Chondrocyte (in vitro differentiated cells): ENCODE measurements at regions not wholly inside any gene's neighbourhood (a gene's known extent, or its start where the extent isn't known, plus 50 kb on each side); places are given as distances from the start of the nearest gene placed in this dataset.

Source experiments
- DNase-seq: peaks from one replicate; pipeline ENCODE4 v3.0.0; 2021; ENCODE audit warnings: mixed read lengths, low spot score
- H3K27ac Mint-ChIP-seq: one replicate; pipeline ENCODE4 v1.8.0; 2021; ENCODE audit warnings: mild to moderate bottlenecking, moderate library complexity, mixed read lengths; ENCODE audit not compliant: unreplicated experiment
- H3K27me3 Mint-ChIP-seq: 2 replicates; pipeline ENCODE4 v1.8.0; 2021; ENCODE audit warnings: low read depth, mixed read lengths
- H3K36me3 Mint-ChIP-seq: 2 replicates; pipeline ENCODE4 v1.8.0; 2021; ENCODE audit warnings: low read depth, mixed read lengths
- H3K4me1 Mint-ChIP-seq: 2 replicates; pipeline ENCODE4 v1.8.0; 2021; ENCODE audit warnings: low read depth, mild to moderate bottlenecking, mixed read lengths
- H3K4me3 Mint-ChIP-seq: one replicate; pipeline ENCODE4 v1.8.0; 2021; ENCODE audit warnings: mild to moderate bottlenecking, moderate library complexity, mixed read lengths; ENCODE audit not compliant: unreplicated experiment
- H3K9me3 Mint-ChIP-seq: 2 replicates; pipeline ENCODE4 v1.8.0; 2021; ENCODE audit warnings: low read depth, mixed read lengths
- CTCF ChIP-seq: fragments of 200-600 bp; sonication (generic); IDR thresholded peaks from 2 replicates; pipeline ENCODE4 v1.5.0; 2021; ENCODE audit warnings: antibody characterized with exemption, mild to moderate bottlenecking, moderate library complexity

- DNase-seq = no peak
- Mint-ChIP-seq H3K27me3 (no peaks in the 10 kb centered on the region), H3K4me1 (no peaks in the 10 kb centered on the region), H3K36me3 (no peaks in the 10 kb centered on the region), H3K27ac (no peak overlapping the region), H3K9me3 (peaks cover 6% of the 10 kb centered on the region), H3K4me3 (no peak overlapping the region)
- TF ChIP-seq CTCF = no peak
Measured at GRCh38 chr13:88376760-88377388, 705.7 kb downstream of the SLITRK5 start.

- H3K36me3 Mint-ChIP-seq = no peaks in the 10 kb centered on the region
- no peak for DNase-seq
Measured at GRCh38 chr13:88377852-88378251, 706.7 kb downstream of the SLITRK5 start.

DNA sequence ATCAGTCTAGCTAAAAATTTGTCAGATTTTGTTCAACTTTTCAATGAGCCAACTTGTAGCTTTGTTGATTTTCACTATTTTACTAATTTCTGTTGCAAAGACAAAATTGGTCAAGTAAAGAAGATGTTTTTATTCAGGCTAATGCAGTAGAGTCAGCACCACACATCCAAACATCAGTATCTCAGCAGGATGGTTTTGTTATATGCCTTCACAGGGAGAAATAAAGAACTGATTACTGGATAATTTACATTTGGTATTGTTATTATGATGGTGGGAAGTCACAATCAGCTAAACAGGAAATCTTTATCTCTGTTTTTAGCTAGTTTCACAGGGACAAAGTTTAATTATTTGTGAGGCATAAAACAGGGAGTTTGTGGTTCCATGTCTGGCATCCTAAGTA lies 713.4 kb downstream of the SLITRK5 start:
- DNase-seq = no peak
- TF ChIP-seq CTCF = no peak
- H3K27me3 Mint-ChIP-seq = no peaks in the 10 kb centered on the region
- peaks cover 10% of the 10 kb centered on the region for H3K9me3 Mint-ChIP-seq
- H3K4me1 Mint-ChIP-seq = no peaks in the 10 kb centered on the region
- no peaks in the 10 kb centered on the region for H3K36me3 Mint-ChIP-seq
- H3K4me3 Mint-ChIP-seq = no peak overlapping the region
- H3K27ac Mint-ChIP-seq = no peak overlapping the region

More at GRCh38 chr13:88377852-88378251, 706.7 kb downstream of the SLITRK5 start:
- Mint-ChIP-seq H3K27ac (no peak overlapping the region), H3K27me3 (no peaks in the 10 kb centered on the region), H3K4me1 (no peaks in the 10 kb centered on the region), H3K4me3 (no peak overlapping the region), H3K9me3 (peaks cover 6% of the 10 kb centered on the region)
- TF ChIP-seq CTCF = no peak

GRCh38 chr13:88395804-88396203 lies 724.6 kb downstream of the SLITRK5 start:
- Mint-ChIP-seq H3K36me3 (no peaks in the 10 kb centered on the region), H3K27me3 (no peaks in the 10 kb centered on the region), H3K27ac (no peak overlapping the region), H3K4me3 (no peak overlapping the region), H3K9me3 (peaks cover 24% of the 10 kb centered on the region), H3K4me1 (no peaks in the 10 kb centered on the region)
- no peak for DNase-seq
- TF ChIP-seq CTCF = no peak

DNA sequence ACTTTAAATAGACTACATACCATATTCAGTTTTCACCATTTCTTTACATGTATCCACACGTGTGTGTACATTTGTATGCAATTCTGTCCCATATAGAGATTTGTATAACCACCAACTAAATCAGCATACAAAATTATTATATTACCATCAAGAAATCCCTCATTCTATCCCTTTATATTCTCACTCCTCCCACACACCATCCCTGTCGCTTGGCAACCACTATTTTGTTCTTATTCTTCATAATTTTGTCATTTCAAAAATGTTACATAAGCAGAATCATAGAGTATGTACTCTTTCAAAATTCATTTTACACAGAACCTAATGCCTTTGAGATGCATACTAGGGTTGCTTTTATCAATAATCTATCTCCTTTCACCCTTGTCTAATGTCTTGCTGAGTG lies 740.5 kb downstream of the SLITRK5 start:
- Mint-ChIP-seq H3K36me3 (no peaks in the 10 kb centered on the region), H3K27ac (no peak overlapping the region), H3K9me3 (peaks cover 7% of the 10 kb centered on the region), H3K27me3 (no peaks in the 10 kb centered on the region), H3K4me1 (no peaks in the 10 kb centered on the region), H3K4me3 (no peak overlapping the region)
- no peak for DNase-seq
- no peak for TF ChIP-seq CTCF
